Peyer's patch (tissue), 4 donors: ENCODE measurements at regions not wholly inside any gene's neighbourhood (a gene's known extent, or its start where the extent isn't known, plus 50 kb on each side); places are given as distances from the start of the nearest gene placed in this dataset.

ENCODE experiments used
- DNase-seq, 3 donors: peaks; one replicate each; pipeline ENCODE4 v3.0.0-alpha.2; 2017 to 2019
- H3K27ac ChIP-seq, 4 donors: fragments of 200-600 bp; sonication (generic); one replicate each; pipeline ENCODE4 v1.5.1; 2016 to 2019
- H3K27me3 ChIP-seq, 2 donors: fragments of 200-600 bp; sonication (generic); one replicate each; pipeline ENCODE4 v1.5.1; 2019
- H3K36me3 ChIP-seq, 3 donors: fragments of 200-600 bp; sonication (generic); one replicate each; pipeline ENCODE4 v1.5.1; 2016 to 2019
- H3K4me1 ChIP-seq, 4 donors: fragments of 200-600 bp; sonication (generic); one replicate each; pipeline ENCODE4 v1.5.1; 2016 to 2019
- H3K4me3 ChIP-seq, 4 donors: fragments of 200-600 bp; sonication (generic); 1 replicate in 3 of 4; 2 replicates in 1 of 4; pipeline ENCODE4 v1.5.1; 2016 to 2019; ENCODE audit warnings: mild to moderate bottlenecking in 1 of 4
- H3K9me3 ChIP-seq, 4 donors: fragments of 200-600 bp; sonication (generic); one replicate each; pipeline ENCODE4 v1.5.1; 2016 to 2019; ENCODE audit warnings: mild to moderate bottlenecking in 1 of 4
- POLR2A ChIP-seq, 2 donors: fragments of 450-650 bp; IDR thresholded peaks; one replicate each; pipeline ENCODE4 v1.5.1; 2017; ENCODE audit warnings: antibody characterized with exemption in 2 of 2, mild to moderate bottlenecking in 2 of 2, moderate library complexity in 2 of 2
- TF ChIP-seq, protein P1 (sequence below), 6 experiments: fragments of 450-650 bp in 4 of 6; fragments of 200-600 bp in 2 of 6; sonication (generic) in 1 of 6; IDR thresholded peaks; one replicate each; pipeline ENCODE4 v1.5.1; 2017 to 2019; ENCODE audit warnings: antibody characterized with exemption in 6 of 6, mild to moderate bottlenecking in 3 of 6, moderate library complexity in 1 of 6

DNA sequence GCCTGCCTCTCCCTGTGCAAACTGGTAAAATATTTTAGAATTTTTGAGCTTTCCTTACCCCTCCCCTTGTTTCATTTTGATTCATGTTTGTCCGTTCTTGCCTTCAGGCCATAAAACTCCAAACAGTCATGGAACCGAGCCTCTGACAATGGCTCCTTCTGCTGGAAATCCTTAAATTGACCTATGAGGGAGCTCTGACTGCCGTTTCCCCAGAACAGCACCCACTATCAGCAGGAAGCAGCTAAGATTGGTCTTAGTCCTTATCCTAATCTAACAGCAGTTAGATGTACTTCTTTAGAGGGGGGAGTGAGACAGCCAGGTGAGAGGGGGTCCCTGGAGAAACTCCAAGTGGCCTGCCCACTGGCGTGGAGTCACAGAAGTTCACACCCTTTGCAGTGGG is 106.7 kb downstream of the FAM174A start:
- no peaks in the 10 kb centered on the region for H3K36me3 ChIP-seq
- no peak for TF ChIP-seq POLR2A (IDR thresholded peaks at IDR 0.05)
- TF ChIP-seq, protein P1, sequence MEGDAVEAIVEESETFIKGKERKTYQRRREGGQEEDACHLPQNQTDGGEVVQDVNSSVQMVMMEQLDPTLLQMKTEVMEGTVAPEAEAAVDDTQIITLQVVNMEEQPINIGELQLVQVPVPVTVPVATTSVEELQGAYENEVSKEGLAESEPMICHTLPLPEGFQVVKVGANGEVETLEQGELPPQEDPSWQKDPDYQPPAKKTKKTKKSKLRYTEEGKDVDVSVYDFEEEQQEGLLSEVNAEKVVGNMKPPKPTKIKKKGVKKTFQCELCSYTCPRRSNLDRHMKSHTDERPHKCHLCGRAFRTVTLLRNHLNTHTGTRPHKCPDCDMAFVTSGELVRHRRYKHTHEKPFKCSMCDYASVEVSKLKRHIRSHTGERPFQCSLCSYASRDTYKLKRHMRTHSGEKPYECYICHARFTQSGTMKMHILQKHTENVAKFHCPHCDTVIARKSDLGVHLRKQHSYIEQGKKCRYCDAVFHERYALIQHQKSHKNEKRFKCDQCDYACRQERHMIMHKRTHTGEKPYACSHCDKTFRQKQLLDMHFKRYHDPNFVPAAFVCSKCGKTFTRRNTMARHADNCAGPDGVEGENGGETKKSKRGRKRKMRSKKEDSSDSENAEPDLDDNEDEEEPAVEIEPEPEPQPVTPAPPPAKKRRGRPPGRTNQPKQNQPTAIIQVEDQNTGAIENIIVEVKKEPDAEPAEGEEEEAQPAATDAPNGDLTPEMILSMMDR (IDR thresholded peaks at IDR 0.05): no peak
- no peaks in the 10 kb centered on the region for H3K27me3 ChIP-seq
- no peak overlapping the region for H3K27ac ChIP-seq
- no peaks in the 10 kb centered on the region for H3K4me1 ChIP-seq
- no peaks in the 10 kb centered on the region for H3K9me3 ChIP-seq
- DNase-seq: no peak
- H3K4me3 ChIP-seq: no peak overlapping the region

DNA sequence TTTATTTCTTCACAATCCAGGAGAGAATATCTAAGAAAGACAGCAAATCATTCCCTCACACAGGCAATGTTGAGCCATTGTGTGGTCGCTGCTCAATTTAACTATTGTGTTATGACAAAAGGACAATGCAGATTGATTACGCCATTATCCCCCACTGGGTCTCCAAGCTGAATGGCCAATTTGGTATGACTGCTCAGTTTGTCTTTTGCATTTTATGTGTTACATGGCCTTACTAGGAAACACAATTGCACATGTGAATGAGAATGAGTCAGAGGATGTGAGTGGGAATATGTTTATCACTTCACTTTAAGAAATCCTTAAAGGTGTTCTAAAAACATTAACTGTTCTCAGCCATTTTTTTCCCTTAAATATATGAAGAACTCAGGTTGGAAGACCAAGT is 108.3 kb downstream of the FAM174A start:
- Histone ChIP-seq H3K9me3 (no peaks in the 10 kb centered on the region), H3K4me1 (no peaks in the 10 kb centered on the region), H3K27ac (no peak overlapping the region), H3K4me3 (no peak overlapping the region), H3K36me3 (no peaks in the 10 kb centered on the region), H3K27me3 (no peaks in the 10 kb centered on the region)
- TF ChIP-seq POLR2A (IDR thresholded peaks at IDR 0.05): no peak
- TF ChIP-seq, protein P1 (IDR thresholded peaks at IDR 0.05): no peak
- DNase-seq: no peak

DNA sequence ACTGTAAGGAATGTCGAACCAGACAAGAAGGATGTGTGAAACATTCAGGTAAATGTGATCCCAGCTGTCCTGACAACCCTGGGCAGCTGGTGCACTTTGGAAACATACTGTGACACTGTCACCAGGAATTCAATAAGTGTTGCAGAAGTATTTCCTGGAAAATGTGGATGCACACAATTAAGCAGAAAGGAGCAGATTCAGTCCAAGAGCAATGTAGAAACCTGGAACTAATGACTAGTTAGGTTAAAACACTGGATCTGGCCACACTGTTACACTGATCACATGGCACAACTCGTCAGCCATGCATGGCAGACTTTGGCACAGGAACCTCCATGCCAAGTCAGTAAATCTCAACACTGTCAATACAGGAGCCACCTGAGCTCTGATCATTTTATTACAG is 109.0 kb downstream of the FAM174A start:
- no peaks in the 10 kb centered on the region for H3K4me1 ChIP-seq
- no peak overlapping the region for H3K4me3 ChIP-seq
- no peaks in the 10 kb centered on the region for H3K27me3 ChIP-seq
- TF ChIP-seq, protein P1 (IDR thresholded peaks at IDR 0.05): no peak
- TF ChIP-seq POLR2A (IDR thresholded peaks at IDR 0.05): no peak
- no peak overlapping the region for H3K27ac ChIP-seq
- H3K9me3 ChIP-seq: no peaks in the 10 kb centered on the region
- H3K36me3 ChIP-seq: no peaks in the 10 kb centered on the region
- DNase-seq: no peak

DNA sequence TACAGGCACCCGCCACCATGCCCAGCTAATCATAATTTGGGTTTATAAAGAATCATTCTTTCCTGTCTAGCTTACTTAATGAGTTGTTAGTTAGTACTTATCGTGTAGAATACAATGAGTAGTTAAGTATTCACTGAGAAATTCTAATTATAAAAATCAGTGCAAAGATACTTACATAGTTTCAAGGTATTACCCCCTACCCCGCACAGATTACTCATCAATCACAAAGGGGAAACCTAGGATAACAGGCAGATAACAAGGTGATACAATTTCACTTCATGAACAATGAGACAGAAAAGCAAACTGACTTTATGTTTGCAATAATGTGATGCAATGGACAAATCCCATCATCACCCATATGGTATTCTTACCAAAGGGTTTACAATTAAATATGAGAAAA is 109.6 kb downstream of the FAM174A start:
- no peaks in the 10 kb centered on the region for H3K9me3 ChIP-seq
- H3K4me3 ChIP-seq: no peak overlapping the region
- H3K27me3 ChIP-seq: no peaks in the 10 kb centered on the region
- DNase-seq: no peak
- H3K4me1 ChIP-seq: no peaks in the 10 kb centered on the region
- no peak overlapping the region for H3K27ac ChIP-seq
- TF ChIP-seq POLR2A (IDR thresholded peaks at IDR 0.05): no peak
- TF ChIP-seq, protein P1 (IDR thresholded peaks at IDR 0.05): no peak
- H3K36me3 ChIP-seq: no peaks in the 10 kb centered on the region

DNA sequence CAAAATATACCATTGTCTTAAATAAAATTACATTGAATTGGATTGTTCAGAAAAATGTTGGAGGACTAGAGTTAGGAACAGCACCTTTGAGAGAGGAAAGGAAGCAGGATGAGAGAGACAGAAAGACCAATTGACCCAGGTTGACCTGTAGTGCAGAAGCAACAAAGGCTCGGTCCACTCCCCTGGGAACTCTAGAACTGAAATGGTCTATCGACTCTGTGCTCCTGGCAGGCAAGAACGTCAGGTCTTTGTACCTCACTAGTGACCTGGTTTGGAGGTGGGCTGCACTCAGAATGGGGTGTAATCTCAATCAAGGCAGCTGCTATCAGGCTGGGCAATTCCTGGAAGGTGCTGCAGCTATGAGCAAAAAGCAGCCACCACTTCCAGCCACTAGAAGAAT is 110.8 kb downstream of the FAM174A start:
- H3K27me3 ChIP-seq: no peaks in the 10 kb centered on the region
- H3K4me1 ChIP-seq: no peaks in the 10 kb centered on the region
- H3K9me3 ChIP-seq: no peaks in the 10 kb centered on the region
- no peak overlapping the region for H3K4me3 ChIP-seq
- TF ChIP-seq POLR2A (IDR thresholded peaks at IDR 0.05): no peak
- TF ChIP-seq, protein P1 (IDR thresholded peaks at IDR 0.05): no peak
- no peak for DNase-seq
- H3K36me3 ChIP-seq: no peaks in the 10 kb centered on the region
- H3K27ac ChIP-seq: no peak overlapping the region

DNA sequence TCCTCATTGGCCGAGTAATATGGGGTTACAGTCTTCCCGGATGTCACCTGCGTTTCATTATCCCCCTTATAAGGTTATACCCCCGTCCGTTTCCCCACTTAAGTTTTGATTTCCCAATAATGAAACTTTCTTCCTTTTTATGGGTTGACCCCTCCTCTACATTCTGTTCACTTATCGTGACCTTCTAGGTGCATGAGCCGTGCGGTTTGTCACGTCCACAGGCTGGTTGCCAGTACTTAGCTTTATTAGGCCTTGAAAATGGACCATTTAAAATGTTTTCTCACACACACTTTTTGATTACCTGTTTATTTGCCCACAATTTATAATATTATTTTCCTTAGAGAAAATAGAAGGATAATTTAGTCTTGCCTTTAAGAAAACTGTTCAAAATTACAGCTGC is 111.5 kb downstream of the FAM174A start:
- Histone ChIP-seq H3K27ac (no peak overlapping the region), H3K9me3 (no peaks in the 10 kb centered on the region), H3K4me1 (no peaks in the 10 kb centered on the region), H3K27me3 (no peaks in the 10 kb centered on the region), H3K36me3 (no peaks in the 10 kb centered on the region), H3K4me3 (no peak overlapping the region)
- DNase-seq: no peak
- TF ChIP-seq POLR2A (IDR thresholded peaks at IDR 0.05): no peak
- TF ChIP-seq, protein P1 (IDR thresholded peaks at IDR 0.05): no peak
